M059J (cell line): ENCODE measurements at regions not wholly inside any gene's neighbourhood (a gene's known extent, or its start where the extent isn't known, plus 50 kb on each side); places are given as distances from the start of the nearest gene placed in this dataset.

ENCODE experiments used
- DNase-seq: peaks from one replicate; pipeline ENCODE4 v3.0.0-alpha.2; 2012; ENCODE audit warnings: low read depth

GRCh38 chr18:57915865-57916582 lies 112.9 kb upstream of the ATP8B1 start:
- peak; percentile 42 for DNase-seq

DNA sequence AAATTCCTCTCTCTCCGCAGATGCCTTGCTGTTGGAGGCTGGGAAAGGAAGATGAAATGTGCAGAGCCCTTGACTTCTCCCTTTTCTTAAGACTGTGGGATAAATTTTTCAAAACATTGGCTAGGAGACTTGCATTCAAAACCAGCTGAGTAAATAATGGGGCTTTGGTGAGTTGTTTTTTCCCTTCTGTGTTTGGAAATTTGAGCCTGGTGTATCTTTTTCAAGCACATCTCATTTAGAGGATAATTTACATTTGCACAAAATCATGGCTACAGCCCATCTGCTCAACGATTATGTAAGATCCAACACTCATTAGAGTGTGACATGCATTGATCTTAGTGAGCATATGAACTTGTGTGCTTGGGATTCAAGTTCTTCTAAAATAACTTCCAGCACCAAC lies 112.1 kb upstream of the ATP8B1 start:
- DNase-seq = no peak

GRCh38 chr18:57913686-57914085 lies 110.6 kb upstream of the ATP8B1 start:
- DNase-seq = no peak

- DNase-seq = no peak
Observed at GRCh38 chr18:57910817-57911216, 107.7 kb upstream of the ATP8B1 start.

DNA sequence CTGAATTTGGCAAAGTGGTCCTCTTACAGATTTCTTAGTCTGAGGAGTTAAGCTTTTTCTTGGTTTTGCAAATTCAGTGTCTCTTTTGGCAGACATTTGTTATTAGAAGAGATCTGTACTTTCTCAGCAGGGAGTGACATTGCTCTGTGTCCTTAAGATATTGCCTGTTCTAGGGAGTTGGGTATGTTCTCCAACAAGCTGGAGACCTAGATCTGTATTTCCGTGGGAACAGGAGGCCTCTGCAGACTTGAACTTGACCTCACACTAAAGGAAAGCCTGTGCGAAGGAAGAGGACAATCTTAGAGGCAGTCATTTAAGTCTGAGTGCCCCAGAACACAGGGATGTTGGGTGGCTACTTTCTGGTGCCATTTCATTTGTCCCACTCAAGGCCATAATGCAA lies 107.0 kb upstream of the ATP8B1 start:
- no peak for DNase-seq

GRCh38 chr18:57909620-57910019 lies 106.5 kb upstream of the ATP8B1 start:
- peak; percentile 50 for DNase-seq

GRCh38 chr18:57908092-57908491 lies 105.0 kb upstream of the ATP8B1 start:
- no peak for DNase-seq

- DNase-seq = no peak
Observed at GRCh38 chr18:57907550-57907949, 104.4 kb upstream of the ATP8B1 start.

DNA sequence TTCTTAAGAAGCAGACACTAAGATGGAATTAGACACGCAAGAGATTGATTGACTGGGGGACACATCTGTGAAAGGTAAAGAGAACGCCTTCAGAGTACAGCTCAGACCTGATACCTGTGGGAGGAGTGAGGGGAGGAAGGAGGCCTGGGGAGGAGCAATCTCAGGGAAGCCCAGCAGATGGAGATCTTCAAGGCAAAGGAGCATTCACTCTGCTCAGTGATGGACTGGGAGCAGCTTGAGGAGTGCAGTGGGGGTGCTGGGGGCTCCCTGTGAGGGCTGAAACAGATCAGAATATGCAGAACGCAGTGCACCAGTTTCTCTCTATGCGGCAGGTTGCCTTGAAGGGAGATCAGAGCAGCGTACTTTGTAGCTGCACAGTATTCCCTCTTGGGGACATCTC lies 103.7 kb upstream of the ATP8B1 start:
- peak; percentile 24 for DNase-seq

DNA sequence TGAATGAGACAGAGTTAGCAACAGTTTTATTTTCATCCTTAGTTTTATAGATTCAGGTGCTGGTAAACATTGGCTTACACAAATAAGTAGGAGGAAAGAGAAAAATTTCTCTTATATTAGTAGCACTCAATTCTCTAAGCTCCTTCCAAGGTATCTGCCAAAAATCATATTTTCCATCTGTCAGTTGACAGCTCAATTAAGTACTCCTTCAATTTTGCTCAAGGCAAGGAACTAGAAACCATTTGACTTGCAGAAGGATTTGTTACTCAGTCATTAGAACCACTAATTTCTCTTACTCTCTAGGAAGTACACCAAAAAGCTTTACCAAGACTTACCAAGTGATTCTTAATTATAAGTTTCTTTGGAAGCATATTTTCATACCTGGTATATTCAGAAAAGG lies 101.4 kb upstream of the ATP8B1 start:
- DNase-seq = no peak

DNA sequence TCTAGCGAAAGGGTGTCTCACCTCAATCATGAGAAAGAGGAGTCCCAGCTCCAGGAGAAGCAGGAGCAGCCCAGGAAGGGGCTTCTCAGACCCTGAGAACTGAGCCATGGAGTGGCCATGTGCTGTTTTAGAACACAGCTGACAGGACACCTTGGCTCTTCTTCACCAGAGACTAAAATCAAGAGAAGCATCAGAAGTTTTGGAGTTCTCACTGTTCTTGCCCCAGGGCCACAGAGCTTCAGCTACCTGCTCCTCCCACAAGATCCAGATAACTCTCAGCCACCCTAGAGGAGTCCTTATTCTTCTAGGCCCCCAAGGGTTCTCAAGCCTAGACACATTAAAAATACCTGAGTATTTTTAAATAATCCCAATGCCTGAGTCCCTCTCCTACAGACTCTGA lies 99.6 kb upstream of the ATP8B1 start:
- no peak for DNase-seq

- no peak for DNase-seq
Observed at GRCh38 chr18:57901825-57902589, 98.9 kb upstream of the ATP8B1 start.

- DNase-seq = no peak
Observed at GRCh38 chr18:57900906-57901435, 97.9 kb upstream of the ATP8B1 start.

DNA sequence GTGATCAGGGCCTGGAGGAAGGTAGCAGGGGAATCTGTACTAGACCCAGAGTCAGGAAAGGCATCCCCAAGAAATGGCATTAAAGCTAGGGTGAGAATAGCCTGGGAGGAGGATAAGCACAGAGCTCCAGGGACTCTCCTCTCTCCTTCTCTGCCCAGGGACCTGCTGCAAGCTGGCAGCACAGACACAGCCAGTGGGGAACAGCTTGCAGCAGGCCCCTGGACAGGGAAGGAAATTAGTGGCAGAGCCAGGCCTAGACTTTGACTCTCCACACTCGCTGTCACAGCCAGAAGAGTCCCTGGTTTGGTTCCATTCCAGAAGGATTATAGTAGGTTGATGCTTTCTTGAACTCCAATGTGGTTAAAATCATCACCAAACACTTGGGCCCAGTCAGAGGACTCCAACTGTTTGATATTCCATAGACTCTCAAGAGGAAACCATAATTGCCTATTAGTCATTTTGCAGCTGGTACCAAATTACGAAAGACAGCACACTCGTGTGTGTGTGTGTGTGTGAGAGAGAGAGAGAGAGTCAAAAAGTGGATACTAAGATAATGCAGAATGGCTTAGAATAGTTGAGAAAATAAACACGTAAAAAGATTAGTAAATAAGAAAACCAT lies 95.5 kb upstream of the ATP8B1 start:
- DNase-seq = peak; percentile 96

DNA sequence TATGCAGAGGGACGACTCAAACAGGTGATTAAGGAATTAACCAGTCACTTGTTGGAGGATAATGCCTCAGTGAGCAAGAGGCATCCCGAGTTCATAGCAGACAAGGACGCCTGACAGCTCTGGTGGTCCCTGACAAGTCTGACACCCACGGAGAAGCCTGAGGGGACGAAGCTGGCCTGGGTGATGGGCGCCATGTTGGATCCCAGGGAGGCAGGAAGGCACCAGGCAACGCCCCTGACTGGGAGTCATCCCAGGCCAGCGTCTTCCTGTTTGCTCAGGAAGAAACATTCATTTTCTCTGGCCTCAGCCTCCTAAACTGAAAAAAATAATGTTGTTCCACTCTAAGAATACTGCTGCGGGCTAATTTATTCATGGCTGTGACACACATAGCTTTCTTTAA lies 92.1 kb upstream of the ATP8B1 start:
- DNase-seq = no peak

GRCh38 chr18:57891707-57892391 lies 88.7 kb upstream of the ATP8B1 start:
- peak; percentile 45 for DNase-seq

DNA sequence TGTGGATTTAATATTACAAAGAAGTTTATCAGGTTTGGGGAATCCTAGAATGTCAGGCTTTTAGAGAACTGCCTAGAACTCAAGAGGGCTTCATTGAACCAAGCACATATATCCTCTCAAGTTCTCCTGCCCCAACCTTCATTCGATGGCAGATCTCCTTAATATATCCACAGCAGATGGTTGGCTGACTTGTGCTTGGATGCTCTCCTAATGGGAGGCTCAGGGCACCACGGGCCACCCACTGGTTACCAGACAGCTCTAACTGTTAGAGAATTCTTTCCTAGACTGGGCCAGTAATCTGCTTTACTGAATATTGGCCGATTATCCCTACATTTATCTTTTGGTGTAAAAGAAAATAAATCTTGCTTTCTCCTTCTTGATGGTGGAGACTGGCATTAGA lies 87.2 kb upstream of the ATP8B1 start:
- DNase-seq = no peak

DNA sequence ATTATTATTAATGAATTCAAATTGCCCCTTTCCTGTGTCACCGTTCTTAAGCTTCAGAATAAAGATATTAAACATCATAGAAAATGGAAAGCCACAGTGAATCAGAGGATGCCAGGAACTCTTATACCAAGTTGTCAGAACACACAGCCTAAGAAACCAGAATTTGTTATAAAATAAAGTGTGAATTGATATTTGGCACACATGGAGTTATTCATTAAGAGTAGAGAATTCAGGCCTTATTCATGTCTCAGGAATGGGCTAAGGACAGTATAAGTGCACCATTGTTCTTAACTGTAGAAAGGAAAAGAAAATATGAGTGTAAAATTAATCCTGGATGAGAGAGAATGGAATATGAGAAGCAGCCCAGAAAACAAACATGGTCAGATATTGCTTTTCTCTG lies 86.7 kb upstream of the ATP8B1 start:
- no peak for DNase-seq

GRCh38 chr18:57887543-57888383 lies 84.6 kb upstream of the ATP8B1 start:
- no peak for DNase-seq

GRCh38 chr18:57885931-57886330 lies 82.8 kb upstream of the ATP8B1 start:
- no peak for DNase-seq

- DNase-seq = no peak
Observed at GRCh38 chr18:57882465-57882864, 79.3 kb upstream of the ATP8B1 start.
